Neural crest cell (in vitro differentiated cells): ENCODE measurements at regions not wholly inside any gene's neighbourhood (a gene's known extent, or its start where the extent isn't known, plus 50 kb on each side); places are given as distances from the start of the nearest gene placed in this dataset.

ENCODE experiments used
- DNase-seq: peaks from one replicate; pipeline ENCODE4 v3.0.0; 2021; ENCODE audit warnings: low read depth, mixed read lengths, low spot score
- H3K27ac Mint-ChIP-seq: one replicate; pipeline ENCODE4 v1.8.0; 2021; ENCODE audit warnings: mild to moderate bottlenecking, mixed read lengths; ENCODE audit not compliant: unreplicated experiment
- H3K27me3 Mint-ChIP-seq: 2 replicates; pipeline ENCODE4 v1.8.0; 2021; ENCODE audit warnings: low read depth, mild to moderate bottlenecking, mixed read lengths
- H3K36me3 Mint-ChIP-seq: 2 replicates; pipeline ENCODE4 v1.8.0; 2021; ENCODE audit warnings: low read depth, mild to moderate bottlenecking, mixed read lengths
- H3K4me1 Mint-ChIP-seq: 2 replicates; pipeline ENCODE4 v1.8.0; 2021; ENCODE audit warnings: mixed read lengths
- H3K4me3 Mint-ChIP-seq: one replicate; pipeline ENCODE4 v1.8.0; 2021; ENCODE audit warnings: mild to moderate bottlenecking, mixed read lengths
- H3K9me3 Mint-ChIP-seq: 2 replicates; pipeline ENCODE4 v1.8.0; 2021; ENCODE audit warnings: mixed read lengths
- CTCF ChIP-seq: fragments of 200-600 bp; sonication (generic); conservative IDR thresholded peaks from 2 replicates; pipeline ENCODE4 v1.5.0; 2021; ENCODE audit warnings: antibody characterized with exemption, mild to moderate bottlenecking

GRCh38 chr12:71353607-71354006 lies 86.0 kb upstream of the LGR5 start:
- Mint-ChIP-seq H3K4me3 (no peak overlapping the region), H3K27ac (no peak overlapping the region)

GRCh38 chr12:71349950-71350349 lies 89.6 kb upstream of the LGR5 start:
- H3K9me3 Mint-ChIP-seq = peaks cover 4% of the 10 kb centered on the region
- no peak for DNase-seq
- no peak overlapping the region for H3K27ac Mint-ChIP-seq
- no peak overlapping the region for H3K4me3 Mint-ChIP-seq
- peaks cover 3% of the 10 kb centered on the region for H3K4me1 Mint-ChIP-seq
- H3K36me3 Mint-ChIP-seq = no peaks in the 10 kb centered on the region
- no peak for TF ChIP-seq CTCF
- no peaks in the 10 kb centered on the region for H3K27me3 Mint-ChIP-seq

More at GRCh38 chr12:71353607-71354006, 86.0 kb upstream of the LGR5 start:
- no peak for DNase-seq
- H3K4me1 Mint-ChIP-seq = peaks cover 5% of the 10 kb centered on the region
- TF ChIP-seq CTCF = no peak
- H3K9me3 Mint-ChIP-seq = peaks cover 4% of the 10 kb centered on the region
- H3K36me3 Mint-ChIP-seq = no peaks in the 10 kb centered on the region
- no peaks in the 10 kb centered on the region for H3K27me3 Mint-ChIP-seq

- Mint-ChIP-seq H3K9me3 (peaks cover 11% of the 10 kb centered on the region), H3K4me1 (no peaks in the 10 kb centered on the region), H3K27ac (no peak overlapping the region), H3K27me3 (no peaks in the 10 kb centered on the region), H3K36me3 (no peaks in the 10 kb centered on the region), H3K4me3 (no peak overlapping the region)
- DNase-seq = no peak
- TF ChIP-seq CTCF = no peak
Measured at GRCh38 chr12:71338933-71339332, 100.7 kb upstream of the LGR5 start.

- H3K4me3 Mint-ChIP-seq = no peak overlapping the region
- no peak overlapping the region for H3K27ac Mint-ChIP-seq
- no peaks in the 10 kb centered on the region for H3K36me3 Mint-ChIP-seq
- no peak for TF ChIP-seq CTCF
- H3K4me1 Mint-ChIP-seq = no peaks in the 10 kb centered on the region
- no peaks in the 10 kb centered on the region for H3K27me3 Mint-ChIP-seq
- H3K9me3 Mint-ChIP-seq = peaks cover 12% of the 10 kb centered on the region
- DNase-seq = no peak
Measured at GRCh38 chr12:71335963-71336257, 103.7 kb upstream of the LGR5 start.

- no peaks in the 10 kb centered on the region for H3K36me3 Mint-ChIP-seq
- no peak overlapping the region for H3K27ac Mint-ChIP-seq
- no peak overlapping the region for H3K4me3 Mint-ChIP-seq
- no peaks in the 10 kb centered on the region for H3K4me1 Mint-ChIP-seq
- TF ChIP-seq CTCF = no peak
- H3K9me3 Mint-ChIP-seq = peaks cover 9% of the 10 kb centered on the region
- no peak for DNase-seq
- H3K27me3 Mint-ChIP-seq = no peaks in the 10 kb centered on the region
Measured at GRCh38 chr12:71335151-71335962, 104.2 kb upstream of the LGR5 start.
